GM19467 (cell line): ENCODE measurements at regions not wholly inside any gene's neighbourhood (a gene's known extent, or its start where the extent isn't known, plus 50 kb on each side); places are given as distances from the start of the nearest gene placed in this dataset.

Experiments used
- ATAC-seq: cut with Tn5 transposase; IDR thresholded peaks from one replicate; pipeline ENCODE4 v1.9.1; 2021; ENCODE audit warnings: mild to moderate bottlenecking, moderate library complexity; ENCODE audit not compliant: unreplicated experiment

GRCh38 chr6:4308364-4308763 lies 173.0 kb upstream of the ECI2 start:
- ATAC-seq, result no peak

- ATAC-seq, result no peak
Measured at GRCh38 chr6:4304927-4305455, 169.6 kb upstream of the ECI2 start.

- ATAC-seq, result no peak
Measured at GRCh38 chr6:4303638-4304037, 168.3 kb upstream of the ECI2 start.

DNA sequence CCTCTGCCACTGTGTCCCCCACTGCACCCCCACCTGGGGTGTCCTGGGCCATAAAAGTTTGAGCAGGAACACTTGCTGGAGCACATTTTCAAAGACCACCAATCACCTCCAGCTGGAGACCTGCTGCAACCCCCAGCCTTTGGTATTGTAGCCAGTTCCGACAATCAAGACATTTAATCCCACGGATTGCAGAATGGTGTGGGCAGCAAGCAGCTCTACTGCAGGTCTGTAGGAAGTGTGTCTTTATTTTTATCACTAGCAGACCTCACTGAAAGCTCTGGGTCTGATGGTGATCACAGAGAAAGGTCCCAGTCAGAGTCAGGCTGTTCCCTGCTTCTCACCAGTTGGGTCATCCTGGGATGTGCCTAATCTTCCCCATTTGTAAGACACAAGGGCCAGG lies 167.1 kb upstream of the ECI2 start:
- no peak for ATAC-seq

DNA sequence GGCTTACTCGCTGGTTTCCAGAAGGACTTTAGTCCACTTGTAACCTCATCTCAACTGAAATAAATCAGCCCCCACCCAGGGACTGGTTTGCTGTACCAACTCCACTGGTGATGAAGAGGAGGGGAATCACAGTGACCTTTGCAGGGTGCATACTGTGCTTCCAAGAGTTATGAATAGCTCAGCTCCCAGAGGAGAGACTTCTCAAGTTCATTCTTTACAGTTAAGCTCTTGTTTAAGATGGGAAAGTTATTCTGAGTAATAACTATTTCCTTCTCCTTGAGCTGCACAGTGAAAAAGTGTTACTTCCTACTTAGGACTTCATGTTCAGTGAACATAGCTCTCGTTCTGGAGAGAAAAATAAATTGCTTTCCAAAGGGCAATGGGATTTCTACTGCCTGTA lies 166.5 kb upstream of the ECI2 start:
- ATAC-seq, result no peak

DNA sequence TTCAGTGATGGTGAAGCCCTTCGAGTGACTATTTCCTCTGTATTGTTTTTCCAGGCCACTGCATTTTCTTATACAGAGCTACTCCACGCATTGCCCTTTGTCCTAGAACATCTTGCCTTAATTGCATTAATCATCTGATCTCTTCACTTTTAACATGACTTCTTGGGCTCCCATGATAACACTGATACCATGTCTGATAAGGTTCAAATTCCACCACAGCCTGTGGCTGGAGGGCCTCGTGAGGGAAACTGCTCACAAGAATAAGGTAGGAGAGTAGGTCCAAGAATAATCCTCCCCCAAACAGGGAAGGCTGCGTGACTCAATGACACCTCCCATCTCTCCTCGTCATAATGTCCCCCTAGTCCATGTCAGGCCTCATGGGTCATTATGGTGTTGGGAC lies 165.5 kb upstream of the ECI2 start:
- no peak for ATAC-seq

- ATAC-seq, result no peak
Measured at GRCh38 chr6:4299476-4299875, 164.1 kb upstream of the ECI2 start.

DNA sequence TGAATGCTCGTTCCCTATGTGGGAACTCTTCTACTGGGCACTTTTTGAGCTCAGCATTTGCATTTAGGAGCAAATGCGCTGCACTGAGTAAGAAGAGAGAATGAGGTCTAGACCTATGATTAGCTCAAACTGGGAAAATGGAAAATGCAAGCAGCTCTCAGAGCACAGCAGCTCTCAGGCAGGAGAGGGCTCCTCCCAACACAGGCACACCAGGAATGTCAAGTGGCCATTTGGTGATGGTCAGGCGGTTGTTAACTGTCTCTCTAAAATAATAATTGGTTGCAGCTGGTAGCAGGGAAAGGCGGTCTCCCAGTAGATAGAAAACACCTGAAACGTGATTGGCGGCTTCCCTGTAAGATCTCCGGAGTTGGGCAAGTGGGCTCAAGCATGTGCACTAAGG lies 162.0 kb upstream of the ECI2 start:
- no peak for ATAC-seq

GRCh38 chr6:4296552-4296951 lies 161.2 kb upstream of the ECI2 start:
- ATAC-seq, result no peak

GRCh38 chr6:4295783-4296155 lies 160.4 kb upstream of the ECI2 start:
- no peak for ATAC-seq

DNA sequence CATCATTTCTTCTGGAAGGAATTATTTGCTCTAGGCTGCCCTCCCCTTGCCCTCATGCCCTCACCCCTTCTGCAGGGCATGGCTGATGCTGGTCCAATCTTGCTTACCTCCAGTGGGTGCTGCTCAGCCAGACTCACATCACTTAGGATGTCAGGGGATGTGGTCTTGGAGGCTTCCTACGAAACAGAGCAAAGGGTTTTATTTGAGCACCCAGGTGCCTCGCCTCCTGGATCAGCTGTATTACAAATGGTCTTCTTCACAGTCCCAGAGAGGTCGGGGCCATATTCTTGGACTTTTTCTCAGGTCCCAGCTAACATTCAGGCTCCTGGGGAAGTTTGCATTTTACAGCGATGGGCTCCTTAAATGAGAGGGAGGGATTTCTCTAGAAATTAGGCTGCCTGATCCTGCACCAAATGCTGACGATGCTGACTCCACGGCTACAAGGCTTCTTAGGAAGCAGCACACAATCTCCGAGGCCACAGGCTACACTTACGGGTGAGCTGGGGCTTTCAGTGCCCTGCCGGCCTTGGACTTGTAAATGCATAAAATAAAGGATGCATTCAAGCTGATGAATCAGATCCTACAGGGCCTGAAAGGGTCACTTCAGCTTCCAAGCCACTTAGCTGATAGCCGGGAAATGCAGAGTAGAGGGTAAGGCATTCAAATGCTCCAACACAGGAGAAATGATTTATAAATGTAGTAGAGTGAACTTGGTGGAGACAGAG lies 159.8 kb upstream of the ECI2 start:
- ATAC-seq, result no peak

- ATAC-seq, result no peak
Measured at GRCh38 chr6:4294636-4295035, 159.3 kb upstream of the ECI2 start.

GRCh38 chr6:4291453-4292403 lies 156.4 kb upstream of the ECI2 start:
- no peak for ATAC-seq

DNA sequence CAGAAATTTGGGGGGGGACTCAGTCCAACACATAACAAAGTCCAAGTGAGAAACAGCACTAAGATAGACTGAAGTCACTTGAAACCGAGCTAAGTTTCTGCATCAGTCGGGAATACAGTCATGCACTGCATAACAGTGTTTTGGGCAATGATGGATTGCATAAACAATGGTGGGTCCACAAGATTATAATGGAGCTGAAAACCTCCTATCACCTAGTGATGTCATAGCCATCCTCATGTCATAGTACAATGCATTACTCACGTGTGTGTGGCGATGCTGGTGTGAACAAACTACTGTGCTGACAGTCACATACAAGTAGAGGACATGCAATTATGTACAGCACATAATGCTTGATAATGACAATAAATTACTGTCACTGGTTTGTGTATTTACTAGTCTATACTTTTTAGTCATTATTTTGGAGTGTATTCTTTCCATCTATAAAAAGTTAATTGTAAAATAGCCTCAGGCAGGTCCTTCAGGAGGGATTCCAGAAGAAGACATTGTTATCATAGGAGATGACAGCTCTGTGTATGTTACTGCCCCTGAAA lies 154.5 kb upstream of the ECI2 start:
- no peak for ATAC-seq

DNA sequence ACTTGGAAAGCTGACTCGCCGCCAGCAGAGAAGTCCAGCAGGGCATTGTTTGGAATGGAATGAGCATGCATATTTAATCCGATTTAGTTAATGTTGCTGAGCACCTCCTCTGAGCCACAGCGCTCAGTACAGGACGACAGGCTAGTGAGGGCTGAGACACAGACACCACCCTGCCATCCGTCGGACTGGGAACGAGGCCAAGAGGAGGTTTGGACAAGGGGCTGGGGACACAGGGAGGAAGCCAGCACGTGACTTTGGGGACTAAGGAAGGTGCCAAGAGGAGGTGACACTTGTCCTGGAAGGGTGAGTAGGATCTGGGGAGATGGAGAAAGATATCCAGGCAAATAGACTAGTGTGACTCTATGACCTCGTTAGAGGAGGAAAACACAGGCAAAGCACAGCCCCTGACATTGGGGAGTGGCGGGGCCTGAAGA lies 152.5 kb upstream of the ECI2 start:
- ATAC-seq, result no peak

GRCh38 chr6:4287372-4287771 lies 152.0 kb upstream of the ECI2 start:
- no peak for ATAC-seq

GRCh38 chr6:4282926-4283325 lies 147.6 kb upstream of the ECI2 start:
- no peak for ATAC-seq

DNA sequence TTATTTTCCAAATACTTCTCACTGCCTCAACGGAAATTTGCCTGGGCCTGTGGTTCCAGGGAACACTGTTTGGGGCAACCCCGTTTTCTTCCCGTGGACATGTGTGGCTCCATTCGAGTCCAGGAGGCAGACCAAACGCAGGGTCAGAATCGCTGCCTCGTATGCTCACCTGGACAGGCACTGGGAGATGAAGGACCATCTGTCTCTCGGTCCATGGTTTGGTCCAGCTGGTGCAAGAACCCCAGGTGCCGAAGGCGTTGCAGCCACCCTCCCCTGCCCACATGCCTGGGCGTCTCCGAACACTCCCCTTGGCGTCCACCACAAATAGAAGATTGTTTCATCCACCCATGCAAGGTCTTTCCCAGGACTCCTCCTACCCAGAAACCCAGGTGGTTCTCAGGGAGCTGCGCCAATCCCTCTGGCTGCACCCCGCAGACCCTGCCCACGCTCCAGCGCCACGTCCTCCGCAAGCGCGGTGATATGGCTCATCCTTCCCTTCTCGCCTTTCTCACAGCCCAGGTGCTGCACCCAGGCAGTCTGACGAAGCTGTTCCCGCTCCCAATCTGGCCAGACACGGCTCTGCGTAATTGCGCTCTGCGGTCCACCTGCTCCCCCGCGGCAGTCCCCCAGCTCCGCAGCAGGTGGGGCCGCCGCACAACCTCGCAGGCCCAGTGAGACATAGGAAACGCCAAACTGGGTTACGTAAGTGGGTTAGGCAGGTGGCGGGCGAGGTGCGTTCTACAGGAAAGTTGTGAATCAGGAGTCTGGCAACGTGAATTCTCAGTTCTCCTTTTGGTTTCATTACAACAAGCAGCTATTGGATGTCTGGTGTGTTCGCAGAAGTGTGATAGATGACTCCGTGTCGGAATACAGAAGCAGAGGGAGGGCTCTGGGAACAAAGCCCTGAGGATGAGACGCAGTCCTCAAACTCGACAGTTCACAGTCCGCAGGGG lies 146.2 kb upstream of the ECI2 start:
- ATAC-seq, result peak; percentile 86

DNA sequence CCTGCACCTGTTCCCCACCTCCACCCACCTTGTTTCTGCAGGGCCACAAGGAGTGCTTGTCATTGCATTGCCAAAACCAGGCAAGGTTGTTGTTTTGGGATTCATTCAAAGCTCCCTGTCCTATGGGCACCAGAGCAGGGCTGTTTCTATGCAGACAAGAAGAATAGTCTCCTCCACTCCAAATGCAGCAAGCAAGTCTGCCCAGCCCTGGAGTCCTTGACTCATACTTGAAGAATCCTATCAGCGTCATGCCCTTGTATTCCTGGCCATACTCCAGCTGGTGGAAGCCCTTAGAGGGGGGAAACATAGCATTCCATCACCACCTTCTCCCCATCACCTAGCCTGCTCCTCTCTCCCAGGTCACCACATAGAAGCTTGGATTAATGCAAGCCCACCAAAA lies 145.3 kb upstream of the ECI2 start:
- no peak for ATAC-seq

DNA sequence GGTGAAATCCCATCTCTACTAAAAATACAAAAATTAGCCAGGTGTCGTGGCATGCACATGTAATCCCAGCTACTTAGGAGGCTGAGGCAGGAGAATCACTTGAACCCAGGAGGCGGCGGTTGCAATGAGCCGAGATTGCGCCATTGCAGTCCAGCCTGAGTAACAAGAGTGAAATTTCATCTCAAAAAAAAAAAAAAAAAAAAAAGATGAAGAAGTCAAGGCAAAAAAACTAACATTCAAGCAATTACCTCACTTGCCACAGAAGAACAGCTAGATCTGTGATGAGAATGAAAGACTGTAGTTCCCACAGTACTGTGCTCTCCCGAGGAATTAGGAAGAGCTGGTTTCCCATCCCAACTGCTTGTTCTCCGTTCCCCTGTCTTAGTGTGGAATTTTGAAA lies 144.7 kb upstream of the ECI2 start:
- ATAC-seq, result no peak
